ENCODE measurements at regions not wholly inside any gene's neighbourhood (a gene's known extent, or its start where the extent isn't known, plus 50 kb on each side); places are given as distances from the start of the nearest gene placed in this dataset.

DNA sequence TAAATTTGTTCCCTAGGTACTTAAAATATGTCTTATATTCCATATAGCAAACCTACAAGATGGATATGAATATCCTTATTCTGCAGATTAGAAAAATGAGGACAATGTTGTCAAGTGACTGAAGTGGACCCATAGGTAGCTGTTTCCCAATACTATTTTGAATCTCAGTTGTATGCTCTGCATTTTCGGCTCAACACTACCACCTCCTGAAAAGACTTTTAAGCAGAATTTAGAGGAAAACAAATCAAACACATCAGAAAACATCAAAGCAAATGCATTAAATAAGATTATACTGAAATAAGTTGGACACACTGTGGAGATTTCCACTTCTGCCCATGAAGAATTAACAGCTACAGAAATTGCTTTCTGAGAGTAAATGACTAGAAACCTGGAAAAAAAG lies 488.7 kb downstream of the TRIML1 start:
- ATAC-seq (no peak), DNase-seq (no peak)
- TF ChIP-seq, protein P1, sequence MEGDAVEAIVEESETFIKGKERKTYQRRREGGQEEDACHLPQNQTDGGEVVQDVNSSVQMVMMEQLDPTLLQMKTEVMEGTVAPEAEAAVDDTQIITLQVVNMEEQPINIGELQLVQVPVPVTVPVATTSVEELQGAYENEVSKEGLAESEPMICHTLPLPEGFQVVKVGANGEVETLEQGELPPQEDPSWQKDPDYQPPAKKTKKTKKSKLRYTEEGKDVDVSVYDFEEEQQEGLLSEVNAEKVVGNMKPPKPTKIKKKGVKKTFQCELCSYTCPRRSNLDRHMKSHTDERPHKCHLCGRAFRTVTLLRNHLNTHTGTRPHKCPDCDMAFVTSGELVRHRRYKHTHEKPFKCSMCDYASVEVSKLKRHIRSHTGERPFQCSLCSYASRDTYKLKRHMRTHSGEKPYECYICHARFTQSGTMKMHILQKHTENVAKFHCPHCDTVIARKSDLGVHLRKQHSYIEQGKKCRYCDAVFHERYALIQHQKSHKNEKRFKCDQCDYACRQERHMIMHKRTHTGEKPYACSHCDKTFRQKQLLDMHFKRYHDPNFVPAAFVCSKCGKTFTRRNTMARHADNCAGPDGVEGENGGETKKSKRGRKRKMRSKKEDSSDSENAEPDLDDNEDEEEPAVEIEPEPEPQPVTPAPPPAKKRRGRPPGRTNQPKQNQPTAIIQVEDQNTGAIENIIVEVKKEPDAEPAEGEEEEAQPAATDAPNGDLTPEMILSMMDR (IDR thresholded peaks at IDR 0.05) = no peak
- H3K9me3 ChIP-seq = peaks cover 0 to 8% (median 0%) of the 10 kb centered on the region in 11 donors
- no peak overlapping the region for H3K4me3 ChIP-seq
- no peaks in the 10 kb centered on the region for H3K4me1 ChIP-seq
- intact Hi-C loops (cut with DNase I) = loop anchor here in 1 of 10 donors (10.0 kb wide), 1 partner anchor 1023 kb away; no protein-coding TSS in a partner anchor
- no peak overlapping the region for H3K27ac ChIP-seq
- no peaks in the 10 kb centered on the region for H3K36me3 ChIP-seq
- peaks cover 0 to 3% (median 0%) of the 10 kb centered on the region in 7 donors for H3K27me3 ChIP-seq
- 73 to 82% methylated on average over 1 of the region's 1 CpG for WGBS, 2 donors

DNA sequence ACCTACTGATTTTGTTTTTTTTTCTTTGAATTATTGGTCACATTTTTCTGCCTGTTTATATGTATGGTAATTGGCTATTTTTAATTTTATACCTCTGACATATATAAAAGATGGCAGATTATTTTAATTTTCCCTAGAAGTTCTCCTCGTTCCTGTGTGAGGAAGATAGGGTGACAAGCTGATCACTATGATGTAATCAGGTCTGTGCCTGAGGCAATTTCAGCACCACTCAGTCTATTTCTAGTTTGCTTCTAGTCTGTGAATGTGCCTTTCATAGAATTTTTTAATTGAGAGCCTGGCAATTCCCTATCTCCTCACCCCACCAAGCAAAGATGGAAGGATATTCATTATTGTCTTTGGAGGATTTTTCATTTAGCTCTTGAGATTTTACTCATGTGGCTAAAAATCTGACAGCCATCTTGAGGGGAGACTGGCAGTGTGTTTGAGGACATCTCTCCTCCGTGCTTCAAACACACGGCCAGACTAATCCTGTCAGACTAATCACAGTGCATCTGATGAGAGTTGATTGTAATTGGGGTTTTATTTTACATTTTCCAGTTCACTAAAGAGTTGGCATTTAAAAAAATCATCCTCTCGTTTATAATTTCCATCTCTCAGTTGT lies 500.3 kb downstream of the TRIML1 start:
- WGBS, 2 donors = 62 to 64% methylated on average over 4 of the region's 4 CpGs
- no peak for DNase-seq

DNA sequence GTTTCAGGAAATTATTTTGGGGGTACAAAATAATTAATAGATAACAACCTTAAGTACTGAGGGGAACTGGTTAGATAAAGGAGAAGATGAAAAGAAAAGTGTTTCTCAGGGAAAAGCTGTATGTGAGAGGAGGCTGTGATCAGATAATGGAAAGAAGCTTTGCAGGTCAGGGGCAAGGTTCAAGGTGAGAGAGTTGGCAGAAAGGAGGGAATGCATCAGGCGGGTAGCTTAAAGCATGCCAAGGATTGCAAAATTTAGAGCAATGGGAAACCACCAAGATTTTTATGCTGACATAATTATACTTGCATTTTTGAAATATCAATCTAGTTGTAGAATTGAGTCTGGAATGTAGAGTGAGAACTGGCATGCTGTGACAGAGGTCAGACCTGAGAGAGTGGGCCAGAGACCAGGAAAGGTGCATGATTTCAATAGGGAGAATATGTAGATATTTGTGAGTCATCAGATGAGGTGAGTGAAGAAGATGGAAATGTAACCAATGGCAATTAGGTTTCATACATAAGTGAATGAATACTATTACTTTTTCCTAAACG lies 508.7 kb downstream of the TRIML1 start:
- ATAC-seq (no peak), DNase-seq (no peak)
- Histone ChIP-seq H3K27ac (no peak overlapping the region), H3K4me1 (no peaks in the 10 kb centered on the region), H3K9me3 (no peaks in the 10 kb centered on the region), H3K27me3 (no peaks in the 10 kb centered on the region), H3K4me3 (no peak overlapping the region), H3K36me3 (no peaks in the 10 kb centered on the region)
- 59 to 66% methylated on average over 2 of the region's 2 CpGs for WGBS, 2 donors
- TF ChIP-seq, protein P1 (IDR thresholded peaks at IDR 0.05) = no peak
- intact Hi-C loops (cut with DNase I) = no loop called here

More for the DNA sequence above, 500.3 kb downstream of the TRIML1 start:
- TF ChIP-seq, protein P1 (IDR thresholded peaks at IDR 0.05) = no peak
- H3K27me3 ChIP-seq = no peaks in the 10 kb centered on the region
- H3K27ac ChIP-seq = no peak overlapping the region
- H3K4me1 ChIP-seq = no peaks in the 10 kb centered on the region
- H3K36me3 ChIP-seq = no peaks in the 10 kb centered on the region
- ATAC-seq = no peak
- intact Hi-C loops (cut with DNase I) = no loop called here
- H3K4me3 ChIP-seq = no peak overlapping the region
- H3K9me3 ChIP-seq = no peaks in the 10 kb centered on the region

DNA sequence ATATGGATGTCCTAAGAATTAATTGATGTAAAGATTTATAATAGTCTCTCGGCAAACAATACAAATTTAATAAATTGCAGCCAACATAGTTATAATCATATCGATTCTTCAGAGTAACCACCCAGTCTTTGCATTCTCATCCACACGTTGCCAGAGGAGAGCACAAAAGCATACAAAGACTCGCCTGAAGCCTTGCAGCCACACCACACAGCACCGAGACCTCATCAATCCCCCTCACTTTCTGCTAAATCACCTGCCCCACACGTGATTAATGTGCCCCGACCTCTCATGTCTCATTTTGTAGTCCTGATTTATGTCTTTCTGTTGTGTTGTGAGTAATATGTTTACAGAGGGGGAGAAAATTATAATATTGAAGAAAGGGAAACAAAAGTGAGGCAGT lies 510.4 kb downstream of the TRIML1 start:
- ATAC-seq (no peak), DNase-seq (no peak)
- Histone ChIP-seq H3K36me3 (no peaks in the 10 kb centered on the region), H3K27me3 (no peaks in the 10 kb centered on the region), H3K27ac (no peak overlapping the region), H3K4me1 (no peaks in the 10 kb centered on the region), H3K4me3 (no peak overlapping the region), H3K9me3 (no peaks in the 10 kb centered on the region)
- intact Hi-C loops (cut with DNase I) = no loop called here
- TF ChIP-seq, protein P1 (IDR thresholded peaks at IDR 0.05) = no peak
- 78 to 80% methylated on average over 7 of the region's 7 CpGs for WGBS, 2 donors
